ENCODE measurements at regions not wholly inside any gene's neighbourhood (a gene's known extent, or its start where the extent isn't known, plus 50 kb on each side); places are given as distances from the start of the nearest gene placed in this dataset.

DNA sequence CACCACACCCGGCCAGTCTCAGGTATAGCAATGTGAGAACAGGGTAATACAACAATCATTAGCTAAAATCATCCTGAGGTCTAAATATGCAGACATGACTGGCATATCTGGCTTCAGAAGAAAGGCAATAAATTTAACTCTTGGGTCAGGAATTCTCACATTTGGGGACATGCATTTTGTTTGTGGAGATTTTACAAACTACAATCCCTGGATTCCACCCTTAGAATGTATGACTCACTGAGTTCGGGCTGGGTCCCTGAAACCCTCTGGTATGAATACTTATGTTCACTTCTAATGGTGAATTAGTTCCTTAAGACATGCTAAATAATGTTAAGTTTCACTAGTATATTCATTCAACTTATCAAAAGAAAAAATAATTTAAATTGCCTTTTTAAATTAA lies 98.9 kb upstream of the HMGA2 start:
- TF ChIP-seq CTCF (IDR thresholded peaks at IDR 0.05; ENCODE audit: extremely low read depth in 1 of 2, insufficient read depth in 1 of 2, low read depth in 1 of 2, low read length in 2 of 2), result no peak
- TF ChIP-seq POLR2AphosphoS5 (IDR thresholded peaks at IDR 0.05; ENCODE audit: insufficient read depth, low read depth, low read length), result no peak
- TF ChIP-seq FOS (IDR thresholded peaks at IDR 0.05; ENCODE audit: borderline replicate concordance, insufficient read depth, low read length), result no peak
- TF ChIP-seq POLR2A (IDR thresholded peaks at IDR 0.05; ENCODE audit: low read depth, low read length), result no peak
- TF ChIP-seq EZH2 (IDR thresholded peaks at IDR 0.05; ENCODE audit: borderline replicate concordance, low read depth, low read length, severe bottlenecking), result no peak
- TF ChIP-seq MYC (IDR thresholded peaks at IDR 0.05; ENCODE audit: low read depth, low read length), result no peak
